SK-N-SH (cell line): ENCODE measurements at regions not wholly inside any gene's neighbourhood (a gene's known extent, or its start where the extent isn't known, plus 50 kb on each side); places are given as distances from the start of the nearest gene placed in this dataset.

Experiments used
- CTCF ChIP-seq: fragments of 200-600 bp; sonication (generic); IDR thresholded peaks from 2 replicates; pipeline ENCODE4 v1.6.1; 2017; ENCODE audit warnings: antibody characterized with exemption, mild to moderate bottlenecking, moderate library complexity
- EZH2phosphoT487 ChIP-seq: fragments of 200-600 bp; sonication (generic); IDR thresholded peaks from 2 replicates; pipeline ENCODE4 v1.6.1; 2017; ENCODE audit warnings: low read depth, mixed run types, mild to moderate bottlenecking, antibody characterized with exemption, moderate library complexity, borderline replicate concordance
- NRF1 ChIP-seq: IDR thresholded peaks from 2 replicates; pipeline ENCODE4 v1.6.1; 2012; ENCODE audit warnings: low read depth, mild to moderate bottlenecking, low read length
- POLR2AphosphoS5 ChIP-seq: IDR thresholded peaks from 2 replicates; pipeline ENCODE4 v1.6.1; 2012; ENCODE audit warnings: low read depth, low read length
- REST ChIP-seq: IDR thresholded peaks from 2 replicates; pipeline ENCODE4 v1.6.1; 2012; ENCODE audit warnings: mild to moderate bottlenecking, low read depth, low read length, moderate library complexity
- SMC3 ChIP-seq: IDR thresholded peaks from 2 replicates; pipeline ENCODE4 v1.6.1; 2012; ENCODE audit warnings: low read depth, low read length, improper control_type of control experiment
- YY1 ChIP-seq: IDR thresholded peaks from 2 replicates; pipeline ENCODE4 v1.4.0; 2012; ENCODE audit warnings: low read depth, mild to moderate bottlenecking

GRCh38 chr12:118827047-118827446 is 154.3 kb upstream of the SRRM4 start:
- no peak for TF ChIP-seq POLR2AphosphoS5
- no peak for TF ChIP-seq EZH2phosphoT487
- no peak for TF ChIP-seq SMC3
- TF ChIP-seq YY1 = no peak
- TF ChIP-seq REST = no peak
- TF ChIP-seq CTCF = no peak
- no peak for TF ChIP-seq NRF1
